ENCODE measurements at regions not wholly inside any gene's neighbourhood (a gene's known extent, or its start where the extent isn't known, plus 50 kb on each side); places are given as distances from the start of the nearest gene placed in this dataset.

- H3K9me3 Mint-ChIP-seq (ENCODE audit: low read depth), result no peaks in the 10 kb centered on the region
- H3K27ac Mint-ChIP-seq, result no peak overlapping the region
- H3K27me3 Mint-ChIP-seq, result peaks cover 6% of the 10 kb centered on the region
- H3K4me3 Mint-ChIP-seq, result no peak overlapping the region
- H3K36me3 Mint-ChIP-seq, result no peaks in the 10 kb centered on the region
- H3K4me1 Mint-ChIP-seq (ENCODE audit: low read depth), result no peaks in the 10 kb centered on the region
These were observed 296.0 kb upstream of the HS3ST1 start for GRCh38 chr4:11724731-11725130.

GRCh38 chr4:11722223-11722622, 293.5 kb upstream of the HS3ST1 start:
- H3K9me3 Mint-ChIP-seq (ENCODE audit: low read depth), result no peaks in the 10 kb centered on the region
- peaks cover 6% of the 10 kb centered on the region for H3K27me3 Mint-ChIP-seq
- H3K4me1 Mint-ChIP-seq (ENCODE audit: low read depth), result no peaks in the 10 kb centered on the region
- no peak overlapping the region for H3K27ac Mint-ChIP-seq
- H3K4me3 Mint-ChIP-seq, result no peak overlapping the region
- H3K36me3 Mint-ChIP-seq, result no peaks in the 10 kb centered on the region

GRCh38 chr4:11720292-11720691, 291.6 kb upstream of the HS3ST1 start:
- Mint-ChIP-seq H3K27me3 (peaks cover 6% of the 10 kb centered on the region), H3K4me1 (ENCODE audit: low read depth) (no peaks in the 10 kb centered on the region), H3K36me3 (no peaks in the 10 kb centered on the region), H3K4me3 (no peak overlapping the region), H3K9me3 (ENCODE audit: low read depth) (no peaks in the 10 kb centered on the region), H3K27ac (no peak overlapping the region)

GRCh38 chr4:11719879-11720278, 291.2 kb upstream of the HS3ST1 start:
- Mint-ChIP-seq H3K36me3 (no peaks in the 10 kb centered on the region), H3K27ac (no peak overlapping the region), H3K9me3 (ENCODE audit: low read depth) (no peaks in the 10 kb centered on the region), H3K27me3 (peaks cover 6% of the 10 kb centered on the region), H3K4me1 (ENCODE audit: low read depth) (no peaks in the 10 kb centered on the region), H3K4me3 (no peak overlapping the region)

GRCh38 chr4:11715753-11716521, 287.2 kb upstream of the HS3ST1 start:
- no peaks in the 10 kb centered on the region for H3K4me1 Mint-ChIP-seq (ENCODE audit: low read depth)
- no peak overlapping the region for H3K27ac Mint-ChIP-seq
- H3K27me3 Mint-ChIP-seq, result peaks cover under 1% of the 10 kb centered on the region
- H3K4me3 Mint-ChIP-seq, result no peak overlapping the region
- no peaks in the 10 kb centered on the region for H3K36me3 Mint-ChIP-seq
- H3K9me3 Mint-ChIP-seq (ENCODE audit: low read depth), result no peaks in the 10 kb centered on the region

GRCh38 chr4:11710453-11711093, 281.9 kb upstream of the HS3ST1 start:
- Mint-ChIP-seq H3K4me1 (ENCODE audit: low read depth) (no peaks in the 10 kb centered on the region), H3K36me3 (no peaks in the 10 kb centered on the region), H3K9me3 (ENCODE audit: low read depth) (peaks cover 5% of the 10 kb centered on the region), H3K27me3 (no peaks in the 10 kb centered on the region), H3K27ac (no peak overlapping the region), H3K4me3 (no peak overlapping the region)

- no peaks in the 10 kb centered on the region for H3K36me3 Mint-ChIP-seq
- H3K4me3 Mint-ChIP-seq, result no peak overlapping the region
- no peaks in the 10 kb centered on the region for H3K4me1 Mint-ChIP-seq (ENCODE audit: low read depth)
- H3K9me3 Mint-ChIP-seq (ENCODE audit: low read depth), result peaks cover 5% of the 10 kb centered on the region
- no peaks in the 10 kb centered on the region for H3K27me3 Mint-ChIP-seq
- no peak overlapping the region for H3K27ac Mint-ChIP-seq
These were observed 275.6 kb upstream of the HS3ST1 start for GRCh38 chr4:11704186-11704830.

- Mint-ChIP-seq H3K4me1 (ENCODE audit: low read depth) (no peaks in the 10 kb centered on the region), H3K27me3 (no peaks in the 10 kb centered on the region), H3K36me3 (no peaks in the 10 kb centered on the region), H3K27ac (no peak overlapping the region), H3K4me3 (no peak overlapping the region), H3K9me3 (ENCODE audit: low read depth) (peaks cover 3% of the 10 kb centered on the region)
These were observed 274.3 kb upstream of the HS3ST1 start for GRCh38 chr4:11702886-11703557.

GRCh38 chr4:11701966-11702725, 273.5 kb upstream of the HS3ST1 start:
- Mint-ChIP-seq H3K4me3 (no peak overlapping the region), H3K27me3 (no peaks in the 10 kb centered on the region), H3K9me3 (ENCODE audit: low read depth) (no peaks in the 10 kb centered on the region), H3K4me1 (ENCODE audit: low read depth) (no peaks in the 10 kb centered on the region), H3K27ac (no peak overlapping the region), H3K36me3 (no peaks in the 10 kb centered on the region)

- Mint-ChIP-seq H3K36me3 (no peaks in the 10 kb centered on the region), H3K27me3 (no peaks in the 10 kb centered on the region), H3K4me3 (no peak overlapping the region), H3K4me1 (ENCODE audit: low read depth) (no peaks in the 10 kb centered on the region), H3K27ac (no peak overlapping the region), H3K9me3 (ENCODE audit: low read depth) (no peaks in the 10 kb centered on the region)
These were observed 272.1 kb upstream of the HS3ST1 start for GRCh38 chr4:11700751-11701226.

GRCh38 chr4:11698846-11699590, 270.3 kb upstream of the HS3ST1 start:
- H3K27me3 Mint-ChIP-seq, result no peaks in the 10 kb centered on the region
- H3K4me1 Mint-ChIP-seq (ENCODE audit: low read depth), result no peaks in the 10 kb centered on the region
- H3K9me3 Mint-ChIP-seq (ENCODE audit: low read depth), result peaks cover 4% of the 10 kb centered on the region
- no peak overlapping the region for H3K27ac Mint-ChIP-seq
- H3K4me3 Mint-ChIP-seq, result no peak overlapping the region
- H3K36me3 Mint-ChIP-seq, result no peaks in the 10 kb centered on the region

- no peaks in the 10 kb centered on the region for H3K4me1 Mint-ChIP-seq (ENCODE audit: low read depth)
- no peak overlapping the region for H3K4me3 Mint-ChIP-seq
- peaks cover 14% of the 10 kb centered on the region for H3K9me3 Mint-ChIP-seq (ENCODE audit: low read depth)
- H3K27me3 Mint-ChIP-seq, result no peaks in the 10 kb centered on the region
- no peaks in the 10 kb centered on the region for H3K36me3 Mint-ChIP-seq
- H3K27ac Mint-ChIP-seq, result no peak overlapping the region
These were observed 269.3 kb upstream of the HS3ST1 start for GRCh38 chr4:11698033-11698432.

- Mint-ChIP-seq H3K27ac (no peak overlapping the region), H3K9me3 (ENCODE audit: low read depth) (peaks cover 21% of the 10 kb centered on the region), H3K4me3 (no peak overlapping the region), H3K27me3 (no peaks in the 10 kb centered on the region), H3K4me1 (ENCODE audit: low read depth) (no peaks in the 10 kb centered on the region), H3K36me3 (no peaks in the 10 kb centered on the region)
These were observed 265.0 kb upstream of the HS3ST1 start for GRCh38 chr4:11693693-11694092.

GRCh38 chr4:11691236-11691635, 262.5 kb upstream of the HS3ST1 start:
- peaks cover 8% of the 10 kb centered on the region for H3K27me3 Mint-ChIP-seq
- no peaks in the 10 kb centered on the region for H3K4me1 Mint-ChIP-seq (ENCODE audit: low read depth)
- peaks cover 21% of the 10 kb centered on the region for H3K9me3 Mint-ChIP-seq (ENCODE audit: low read depth)
- H3K27ac Mint-ChIP-seq, result no peak overlapping the region
- H3K36me3 Mint-ChIP-seq, result no peaks in the 10 kb centered on the region
- no peak overlapping the region for H3K4me3 Mint-ChIP-seq

Data from activated naive CD8-positive, alpha-beta T cell (primary cell).